B cell (primary cell): ENCODE measurements at regions not wholly inside any gene's neighbourhood (a gene's known extent, or its start where the extent isn't known, plus 50 kb on each side); places are given as distances from the start of the nearest gene placed in this dataset.

Experiments
- EZH2 ChIP-seq: IDR thresholded peaks from 2 replicates; pipeline ENCODE4 v1.6.1; 2012; ENCODE audit warnings: borderline replicate concordance, low read depth, mild to moderate bottlenecking, moderate library complexity, low read length; ENCODE audit not compliant: insufficient read depth, poor library complexity, severe bottlenecking
- TF ChIP-seq, protein P1 (sequence below): fragments of 200-600 bp; IDR thresholded peaks from one replicate; pipeline ENCODE4 v1.8.0; 2022; ENCODE audit warnings: antibody characterized with exemption, mild to moderate bottlenecking

GRCh38 chrX:4754878-4755604 is 1041.6 kb upstream of the PRKX start:
- no peak for TF ChIP-seq EZH2
- TF ChIP-seq, protein P1, sequence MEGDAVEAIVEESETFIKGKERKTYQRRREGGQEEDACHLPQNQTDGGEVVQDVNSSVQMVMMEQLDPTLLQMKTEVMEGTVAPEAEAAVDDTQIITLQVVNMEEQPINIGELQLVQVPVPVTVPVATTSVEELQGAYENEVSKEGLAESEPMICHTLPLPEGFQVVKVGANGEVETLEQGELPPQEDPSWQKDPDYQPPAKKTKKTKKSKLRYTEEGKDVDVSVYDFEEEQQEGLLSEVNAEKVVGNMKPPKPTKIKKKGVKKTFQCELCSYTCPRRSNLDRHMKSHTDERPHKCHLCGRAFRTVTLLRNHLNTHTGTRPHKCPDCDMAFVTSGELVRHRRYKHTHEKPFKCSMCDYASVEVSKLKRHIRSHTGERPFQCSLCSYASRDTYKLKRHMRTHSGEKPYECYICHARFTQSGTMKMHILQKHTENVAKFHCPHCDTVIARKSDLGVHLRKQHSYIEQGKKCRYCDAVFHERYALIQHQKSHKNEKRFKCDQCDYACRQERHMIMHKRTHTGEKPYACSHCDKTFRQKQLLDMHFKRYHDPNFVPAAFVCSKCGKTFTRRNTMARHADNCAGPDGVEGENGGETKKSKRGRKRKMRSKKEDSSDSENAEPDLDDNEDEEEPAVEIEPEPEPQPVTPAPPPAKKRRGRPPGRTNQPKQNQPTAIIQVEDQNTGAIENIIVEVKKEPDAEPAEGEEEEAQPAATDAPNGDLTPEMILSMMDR = no peak
